ENCODE measurements at regions not wholly inside any gene's neighbourhood (a gene's known extent, or its start where the extent isn't known, plus 50 kb on each side); places are given as distances from the start of the nearest gene placed in this dataset.
"Not testable (repeated sequence)": the region's sequence is repeated elsewhere in the genome, so short reads cannot be mapped to it uniquely, and the experiment has no call there.

DNA sequence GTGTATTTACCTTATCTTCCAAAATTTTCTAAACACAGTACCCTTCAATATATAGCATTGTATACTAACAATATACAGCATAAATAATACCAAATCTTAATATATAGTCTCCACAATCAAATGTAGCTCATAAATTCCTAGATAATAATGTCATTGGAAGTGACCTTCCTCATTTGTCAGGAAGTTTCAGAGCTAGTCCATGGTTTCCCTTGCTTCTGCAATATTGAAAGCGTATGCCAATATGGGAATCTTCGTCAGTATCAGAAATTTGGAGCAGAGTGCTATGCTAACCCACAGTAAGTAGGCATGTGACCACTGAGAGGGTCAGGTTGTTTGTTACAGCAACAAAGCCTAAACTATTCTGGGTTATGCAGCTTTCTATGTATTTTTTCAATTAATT is 774.9 kb upstream of the CDH10 start:
- no peaks in the 10 kb centered on the region for H3K4me1 ChIP-seq (ENCODE audit: control insufficient read depth, insufficient read depth, low read length)
- no peaks in the 10 kb centered on the region for H3K36me3 ChIP-seq (ENCODE audit: control insufficient read depth, insufficient read depth, low read length, severe bottlenecking)
- no peak overlapping the region for H3K4me3 ChIP-seq (ENCODE audit: low read length)
- DNase-seq (ENCODE audit: low read depth): no peak
- H3K9me3 ChIP-seq (ENCODE audit: control insufficient read depth, low read length): no peaks in the 10 kb centered on the region
- H3K27me3 ChIP-seq (replicated peaks; ENCODE audit: control insufficient read depth, insufficient read depth, low read length): no peaks in the 10 kb centered on the region
- H3K9ac ChIP-seq (ENCODE audit: low read length): no peak overlapping the region

GRCh38 chr5:25418978-25419377 is 774.2 kb upstream of the CDH10 start:
- no peaks in the 10 kb centered on the region for H3K9me3 ChIP-seq (ENCODE audit: control insufficient read depth, low read length)
- H3K36me3 ChIP-seq (ENCODE audit: control insufficient read depth, insufficient read depth, low read length, severe bottlenecking): no peaks in the 10 kb centered on the region
- no peak overlapping the region for H3K4me3 ChIP-seq (ENCODE audit: low read length)
- no peaks in the 10 kb centered on the region for H3K27me3 ChIP-seq (replicated peaks; ENCODE audit: control insufficient read depth, insufficient read depth, low read length)
- H3K9ac ChIP-seq (ENCODE audit: low read length): no peak overlapping the region
- no peak for DNase-seq (ENCODE audit: low read depth)
- H3K4me1 ChIP-seq (ENCODE audit: control insufficient read depth, insufficient read depth, low read length): no peaks in the 10 kb centered on the region

DNA sequence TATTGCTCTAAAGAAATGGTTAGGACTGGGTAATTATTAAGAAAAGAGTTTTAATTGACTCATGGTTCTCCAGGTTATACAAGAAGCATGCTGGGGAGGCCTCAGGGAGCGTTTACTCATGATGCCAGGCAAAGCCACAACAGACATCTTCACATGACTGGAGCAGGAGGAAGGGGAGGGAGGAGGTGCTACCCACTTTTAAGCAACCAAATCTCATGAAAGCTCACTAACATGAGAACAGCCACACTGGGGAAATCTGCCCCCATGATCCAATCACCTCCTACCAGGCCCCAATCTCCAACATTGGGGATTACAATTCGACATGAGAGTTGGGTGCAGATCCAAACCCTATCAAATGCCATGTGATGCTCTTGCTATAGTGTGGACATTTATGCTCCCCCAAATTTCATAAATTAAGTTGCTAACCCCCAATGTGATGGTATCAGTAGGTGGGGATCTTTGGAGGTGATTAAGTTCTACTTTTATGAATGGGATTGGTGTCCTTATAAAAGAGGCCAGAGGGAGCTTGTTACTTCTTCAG is 773.6 kb upstream of the CDH10 start:
- DNase-seq (ENCODE audit: low read depth): no peak
- H3K4me1 ChIP-seq (ENCODE audit: control insufficient read depth, insufficient read depth, low read length): no peaks in the 10 kb centered on the region
- H3K27me3 ChIP-seq (replicated peaks; ENCODE audit: control insufficient read depth, insufficient read depth, low read length): no peaks in the 10 kb centered on the region
- H3K9ac ChIP-seq (ENCODE audit: low read length): no peak overlapping the region
- H3K36me3 ChIP-seq (ENCODE audit: control insufficient read depth, insufficient read depth, low read length, severe bottlenecking): no peaks in the 10 kb centered on the region
- no peaks in the 10 kb centered on the region for H3K9me3 ChIP-seq (ENCODE audit: control insufficient read depth, low read length)
- no peak overlapping the region for H3K4me3 ChIP-seq (ENCODE audit: low read length)

DNA sequence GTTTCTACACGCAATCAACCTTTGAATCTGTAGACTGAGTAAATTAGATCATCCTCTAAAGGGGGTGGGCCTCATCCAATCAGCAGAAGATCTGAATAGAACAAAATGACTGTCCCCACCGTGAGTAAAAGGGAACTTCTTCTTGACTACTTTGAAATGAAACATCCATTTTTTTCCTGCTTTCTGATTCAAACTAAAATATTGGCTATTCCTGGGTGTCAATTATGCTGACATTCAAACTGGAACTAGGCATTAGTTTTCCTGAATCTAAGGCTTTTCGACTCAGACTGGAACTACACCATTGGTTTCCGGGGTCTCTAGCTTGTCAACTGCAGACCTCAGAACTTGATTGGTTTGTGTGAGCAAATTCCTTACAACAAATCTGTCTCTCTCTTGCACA is 772.2 kb upstream of the CDH10 start:
- Histone ChIP-seq H3K9me3 (ENCODE audit: control insufficient read depth, low read length) (no peaks in the 10 kb centered on the region), H3K4me1 (ENCODE audit: control insufficient read depth, insufficient read depth, low read length) (no peaks in the 10 kb centered on the region), H3K9ac (ENCODE audit: low read length) (no peak overlapping the region), H3K4me3 (ENCODE audit: low read length) (no peak overlapping the region), H3K36me3 (ENCODE audit: control insufficient read depth, insufficient read depth, low read length, severe bottlenecking) (no peaks in the 10 kb centered on the region), H3K27me3 (replicated peaks; ENCODE audit: control insufficient read depth, insufficient read depth, low read length) (no peaks in the 10 kb centered on the region)
- no peak for DNase-seq (ENCODE audit: low read depth)

GRCh38 chr5:25415970-25416369 is 771.2 kb upstream of the CDH10 start:
- H3K36me3 ChIP-seq (ENCODE audit: control insufficient read depth, insufficient read depth, low read length, severe bottlenecking): no peaks in the 10 kb centered on the region
- no peaks in the 10 kb centered on the region for H3K27me3 ChIP-seq (replicated peaks; ENCODE audit: control insufficient read depth, insufficient read depth, low read length)
- no peaks in the 10 kb centered on the region for H3K9me3 ChIP-seq (ENCODE audit: control insufficient read depth, low read length)
- no peaks in the 10 kb centered on the region for H3K4me1 ChIP-seq (ENCODE audit: control insufficient read depth, insufficient read depth, low read length)
- H3K9ac ChIP-seq (ENCODE audit: low read length): no peak overlapping the region
- no peak overlapping the region for H3K4me3 ChIP-seq (ENCODE audit: low read length)
- no peak for DNase-seq (ENCODE audit: low read depth)

GRCh38 chr5:25414742-25415141 is 770.0 kb upstream of the CDH10 start:
- no peaks in the 10 kb centered on the region for H3K4me1 ChIP-seq (ENCODE audit: control insufficient read depth, insufficient read depth, low read length)
- H3K9me3 ChIP-seq (ENCODE audit: control insufficient read depth, low read length): no peaks in the 10 kb centered on the region
- no peak overlapping the region for H3K9ac ChIP-seq (ENCODE audit: low read length)
- DNase-seq (ENCODE audit: low read depth): no peak
- no peak overlapping the region for H3K4me3 ChIP-seq (ENCODE audit: low read length)
- no peaks in the 10 kb centered on the region for H3K36me3 ChIP-seq (ENCODE audit: control insufficient read depth, insufficient read depth, low read length, severe bottlenecking)
- no peaks in the 10 kb centered on the region for H3K27me3 ChIP-seq (replicated peaks; ENCODE audit: control insufficient read depth, insufficient read depth, low read length)

GRCh38 chr5:25412116-25412661 is 767.4 kb upstream of the CDH10 start:
- Histone ChIP-seq H3K27me3 (replicated peaks; ENCODE audit: control insufficient read depth, insufficient read depth, low read length) (no peaks in the 10 kb centered on the region), H3K36me3 (ENCODE audit: control insufficient read depth, insufficient read depth, low read length, severe bottlenecking) (no peaks in the 10 kb centered on the region), H3K4me3 (ENCODE audit: low read length) (no peak overlapping the region), H3K4me1 (ENCODE audit: control insufficient read depth, insufficient read depth, low read length) (no peaks in the 10 kb centered on the region), H3K9me3 (ENCODE audit: control insufficient read depth, low read length) (no peaks in the 10 kb centered on the region), H3K9ac (ENCODE audit: low read length) (no peak overlapping the region)
- no peak for DNase-seq (ENCODE audit: low read depth)

GRCh38 chr5:25407365-25407764 is 762.6 kb upstream of the CDH10 start:
- DNase-seq (ENCODE audit: low read depth); H3K4me3 ChIP-seq (ENCODE audit: low read length); H3K36me3 ChIP-seq (ENCODE audit: control insufficient read depth, insufficient read depth, low read length, severe bottlenecking); H3K4me1 ChIP-seq (ENCODE audit: control insufficient read depth, insufficient read depth, low read length); H3K9ac ChIP-seq (ENCODE audit: low read length); H3K27me3 ChIP-seq (replicated peaks; ENCODE audit: control insufficient read depth, insufficient read depth, low read length): not testable (repeated sequence)
- peaks cover 13% of the 10 kb centered on the region for H3K9me3 ChIP-seq (ENCODE audit: control insufficient read depth, low read length)

DNA sequence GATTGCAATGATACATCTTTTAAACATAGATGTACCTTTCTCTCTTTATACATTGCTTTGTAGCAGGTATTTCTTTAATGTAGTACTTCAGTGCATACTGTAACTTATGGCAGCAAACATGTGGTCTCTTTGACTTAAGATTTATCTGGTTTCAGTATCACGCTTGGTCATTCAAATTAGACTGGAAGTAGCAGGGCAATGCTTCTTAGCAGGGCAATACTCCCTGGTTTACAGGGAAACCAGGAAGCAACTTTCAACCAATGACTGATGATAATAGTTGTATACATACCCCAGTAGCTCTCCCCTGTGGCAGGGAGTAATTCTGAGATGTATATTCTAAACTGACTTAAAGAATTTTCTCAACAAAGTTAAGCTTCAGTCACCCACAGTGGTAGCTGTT is 761.1 kb upstream of the CDH10 start:
- DNase-seq (ENCODE audit: low read depth): no peak
- H3K4me3 ChIP-seq (ENCODE audit: low read length): no peak overlapping the region

DNA sequence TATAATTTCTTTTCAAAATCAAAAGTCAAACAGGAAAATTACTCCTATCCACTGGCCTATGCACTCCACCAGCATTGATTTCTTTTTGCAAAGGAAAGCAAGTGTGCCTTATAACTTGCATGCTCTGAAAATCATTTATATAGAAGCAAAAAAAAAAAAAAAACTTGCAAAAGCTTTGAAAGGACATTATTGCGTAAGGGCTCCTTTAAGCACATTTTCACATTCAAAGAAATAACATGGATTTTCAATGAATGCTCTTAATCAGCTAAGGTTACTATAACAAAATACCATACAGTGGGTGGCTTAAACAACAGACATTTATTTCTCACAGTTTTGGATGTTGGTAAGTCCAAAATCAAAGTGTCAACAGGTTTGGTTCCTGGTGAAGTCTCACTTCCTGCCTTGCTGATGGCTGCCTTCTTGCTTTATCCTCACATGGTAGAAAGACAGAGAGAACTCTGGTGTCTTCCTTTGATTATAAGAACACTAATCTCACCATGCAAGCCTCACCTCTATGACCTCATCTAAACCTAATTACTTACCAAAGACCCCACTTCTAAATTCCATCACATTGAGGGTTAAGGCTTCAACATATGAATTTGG is 755.2 kb upstream of the CDH10 start:
- Histone ChIP-seq H3K9me3 (ENCODE audit: control insufficient read depth, low read length) (peaks cover 13% of the 10 kb centered on the region), H3K4me3 (ENCODE audit: low read length) (no peak overlapping the region), H3K4me1 (ENCODE audit: control insufficient read depth, insufficient read depth, low read length) (no peaks in the 10 kb centered on the region), H3K27me3 (replicated peaks; ENCODE audit: control insufficient read depth, insufficient read depth, low read length) (no peaks in the 10 kb centered on the region), H3K9ac (ENCODE audit: low read length) (no peak overlapping the region), H3K36me3 (ENCODE audit: control insufficient read depth, insufficient read depth, low read length, severe bottlenecking) (no peaks in the 10 kb centered on the region)
- no peak for DNase-seq (ENCODE audit: low read depth)

More for the DNA sequence above, 761.1 kb upstream of the CDH10 start:
- peaks cover 13% of the 10 kb centered on the region for H3K9me3 ChIP-seq (ENCODE audit: control insufficient read depth, low read length)
- H3K27me3 ChIP-seq (replicated peaks; ENCODE audit: control insufficient read depth, insufficient read depth, low read length): no peaks in the 10 kb centered on the region
- H3K4me1 ChIP-seq (ENCODE audit: control insufficient read depth, insufficient read depth, low read length): no peaks in the 10 kb centered on the region
- no peaks in the 10 kb centered on the region for H3K36me3 ChIP-seq (ENCODE audit: control insufficient read depth, insufficient read depth, low read length, severe bottlenecking)
- no peak overlapping the region for H3K9ac ChIP-seq (ENCODE audit: low read length)

GRCh38 chr5:25393957-25394356 is 749.2 kb upstream of the CDH10 start:
- H3K36me3 ChIP-seq (ENCODE audit: control insufficient read depth, insufficient read depth, low read length, severe bottlenecking): no peaks in the 10 kb centered on the region
- H3K27me3 ChIP-seq (replicated peaks; ENCODE audit: control insufficient read depth, insufficient read depth, low read length): no peaks in the 10 kb centered on the region
- no peak overlapping the region for H3K9ac ChIP-seq (ENCODE audit: low read length)
- DNase-seq (ENCODE audit: low read depth): no peak
- no peaks in the 10 kb centered on the region for H3K9me3 ChIP-seq (ENCODE audit: control insufficient read depth, low read length)
- H3K4me3 ChIP-seq (ENCODE audit: low read length): no peak overlapping the region
- H3K4me1 ChIP-seq (ENCODE audit: control insufficient read depth, insufficient read depth, low read length): no peaks in the 10 kb centered on the region

- Histone ChIP-seq H3K4me3 (ENCODE audit: low read length) (no peak overlapping the region), H3K27me3 (replicated peaks; ENCODE audit: control insufficient read depth, insufficient read depth, low read length) (no peaks in the 10 kb centered on the region), H3K36me3 (ENCODE audit: control insufficient read depth, insufficient read depth, low read length, severe bottlenecking) (no peaks in the 10 kb centered on the region), H3K9ac (ENCODE audit: low read length) (no peak overlapping the region), H3K9me3 (ENCODE audit: control insufficient read depth, low read length) (no peaks in the 10 kb centered on the region), H3K4me1 (ENCODE audit: control insufficient read depth, insufficient read depth, low read length) (no peaks in the 10 kb centered on the region)
- no peak for DNase-seq (ENCODE audit: low read depth)
Measured at GRCh38 chr5:25393256-25393655, 748.5 kb upstream of the CDH10 start.
